OCI-LY3 (cell line): ENCODE measurements at regions not wholly inside any gene's neighbourhood (a gene's known extent, or its start where the extent isn't known, plus 50 kb on each side); places are given as distances from the start of the nearest gene placed in this dataset.
A peak's percentile ranks its signal among the peaks of the same experiment; 100 is the strongest.
"Not testable (repeated sequence)": the region's sequence is repeated elsewhere in the genome, so short reads cannot be mapped to it uniquely, and the experiment has no call there.

Experiments
- H2AFZ ChIP-seq: fragments of 200-600, 300-600 bp; shearing (Covaris generic); 2 replicates; pipeline ENCODE4 v1.6.0; 2014; ENCODE audit warnings: antibody characterized with exemption, low read depth, low read length
- H3K27ac ChIP-seq: fragments of 200-600, 300-600 bp; sonication (generic); 2 replicates; pipeline ENCODE4 v1.5.1; 2014; ENCODE audit warnings: mild to moderate bottlenecking, low read length, moderate library complexity, mixed read lengths
- H3K27me3 ChIP-seq: fragments of 200-600, 300-600 bp; sonication (generic); 2 replicates; pipeline ENCODE4 v1.6.1; 2014; ENCODE audit warnings: low read depth, low read length, mixed read lengths
- H3K36me3 ChIP-seq: fragments of 200-600, 300-600 bp; sonication (generic); replicated peaks from 2 replicates; pipeline ENCODE3; 2014; ENCODE audit warnings: low read depth, low read length, mixed read lengths
- H3K4me1 ChIP-seq: fragments of 300-600, 200-600 bp; sonication (generic); 2 replicates; pipeline ENCODE4 v1.6.1; 2014; ENCODE audit warnings: low read length, mixed read lengths
- H3K4me2 ChIP-seq: fragments of 200-600, 300-600 bp; sonication (generic); 2 replicates; pipeline ENCODE4 v1.6.1; 2014; ENCODE audit warnings: low read length, mixed read lengths
- H3K4me3 ChIP-seq: fragments of 300-600, 200-600 bp; sonication (generic); 2 replicates; pipeline ENCODE4 v1.5.1; 2014; ENCODE audit warnings: antibody characterized with exemption, mild to moderate bottlenecking, low read length, moderate library complexity
- H3K79me2 ChIP-seq: fragments of 300-600, 200-600 bp; shearing (Covaris generic); 2 replicates; pipeline ENCODE4 v1.6.1; 2014; ENCODE audit warnings: mild to moderate bottlenecking, low read length, mixed read lengths
- H3K9ac ChIP-seq: fragments of 300-600, 200-600 bp; shearing (Covaris generic); 2 replicates; pipeline ENCODE4 v1.6.0; 2014; ENCODE audit warnings: mild to moderate bottlenecking, low read length, moderate library complexity
- H3K9me3 ChIP-seq: fragments of 200-600, 300-600 bp; shearing (Covaris generic); 2 replicates; pipeline ENCODE4 v1.6.1; 2014; ENCODE audit warnings: low read length, mixed read lengths; ENCODE audit not compliant: insufficient read depth
- H4K20me1 ChIP-seq: fragments of 200-600, 300-600 bp; sonication (generic); 2 replicates; pipeline ENCODE4 v1.6.1; 2016; ENCODE audit warnings: low read length, mixed read lengths; ENCODE audit not compliant: insufficient read depth
- EZH2phosphoT487 ChIP-seq: fragments of 200-600 bp; shearing (Covaris generic); IDR thresholded peaks from 2 replicates; pipeline ENCODE4 v1.6.1; 2018; ENCODE audit warnings: antibody characterized with exemption, mixed run types, low read depth
- TF ChIP-seq, protein P1 (sequence below): fragments of 200-600, 300-600 bp; sonication (generic); IDR thresholded peaks from 2 replicates; pipeline ENCODE4 v1.5.1; 2014; ENCODE audit warnings: antibody characterized with exemption, low read length, low read depth

- H3K4me1 ChIP-seq, result peaks cover 16% of the 10 kb centered on the region
- H4K20me1 ChIP-seq, result no peaks in the 10 kb centered on the region
- H3K27ac ChIP-seq, result peak overlapping the region; percentile 72
- no peaks in the 10 kb centered on the region for H3K27me3 ChIP-seq
- TF ChIP-seq EZH2phosphoT487, result no peak
- TF ChIP-seq, protein P1, sequence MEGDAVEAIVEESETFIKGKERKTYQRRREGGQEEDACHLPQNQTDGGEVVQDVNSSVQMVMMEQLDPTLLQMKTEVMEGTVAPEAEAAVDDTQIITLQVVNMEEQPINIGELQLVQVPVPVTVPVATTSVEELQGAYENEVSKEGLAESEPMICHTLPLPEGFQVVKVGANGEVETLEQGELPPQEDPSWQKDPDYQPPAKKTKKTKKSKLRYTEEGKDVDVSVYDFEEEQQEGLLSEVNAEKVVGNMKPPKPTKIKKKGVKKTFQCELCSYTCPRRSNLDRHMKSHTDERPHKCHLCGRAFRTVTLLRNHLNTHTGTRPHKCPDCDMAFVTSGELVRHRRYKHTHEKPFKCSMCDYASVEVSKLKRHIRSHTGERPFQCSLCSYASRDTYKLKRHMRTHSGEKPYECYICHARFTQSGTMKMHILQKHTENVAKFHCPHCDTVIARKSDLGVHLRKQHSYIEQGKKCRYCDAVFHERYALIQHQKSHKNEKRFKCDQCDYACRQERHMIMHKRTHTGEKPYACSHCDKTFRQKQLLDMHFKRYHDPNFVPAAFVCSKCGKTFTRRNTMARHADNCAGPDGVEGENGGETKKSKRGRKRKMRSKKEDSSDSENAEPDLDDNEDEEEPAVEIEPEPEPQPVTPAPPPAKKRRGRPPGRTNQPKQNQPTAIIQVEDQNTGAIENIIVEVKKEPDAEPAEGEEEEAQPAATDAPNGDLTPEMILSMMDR, result no peak
- no peaks in the 10 kb centered on the region for H3K9me3 ChIP-seq
- H3K36me3 ChIP-seq, result no peaks in the 10 kb centered on the region
- no peaks in the 10 kb centered on the region for H3K79me2 ChIP-seq
- H2AFZ ChIP-seq, result no peak overlapping the region; the same call in 1 of the 2 replicates
- peak overlapping the region; percentile 51 for H3K4me2 ChIP-seq
- H3K4me3 ChIP-seq, result no peak overlapping the region
- H3K9ac ChIP-seq, result no peak overlapping the region
Observed at GRCh38 chr5:90050103-90050502, 359.5 kb downstream of the CETN3 start.

- no peak overlapping the region for H3K27ac ChIP-seq
- no peak for TF ChIP-seq EZH2phosphoT487
- TF ChIP-seq, protein P1, result no peak
- H3K4me3 ChIP-seq, result no peak overlapping the region
- no peak overlapping the region for H3K4me2 ChIP-seq
- H2AFZ ChIP-seq, result no peak overlapping the region
- H3K9ac ChIP-seq, result no peak overlapping the region
- H3K79me2 ChIP-seq, result no peaks in the 10 kb centered on the region
- no peaks in the 10 kb centered on the region for H3K27me3 ChIP-seq
- peaks cover 16% of the 10 kb centered on the region for H3K4me1 ChIP-seq
- H3K36me3 ChIP-seq, result no peaks in the 10 kb centered on the region
- H3K9me3 ChIP-seq, result no peaks in the 10 kb centered on the region
- no peaks in the 10 kb centered on the region for H4K20me1 ChIP-seq
Observed at GRCh38 chr5:90047113-90047512, 362.4 kb downstream of the CETN3 start.

DNA sequence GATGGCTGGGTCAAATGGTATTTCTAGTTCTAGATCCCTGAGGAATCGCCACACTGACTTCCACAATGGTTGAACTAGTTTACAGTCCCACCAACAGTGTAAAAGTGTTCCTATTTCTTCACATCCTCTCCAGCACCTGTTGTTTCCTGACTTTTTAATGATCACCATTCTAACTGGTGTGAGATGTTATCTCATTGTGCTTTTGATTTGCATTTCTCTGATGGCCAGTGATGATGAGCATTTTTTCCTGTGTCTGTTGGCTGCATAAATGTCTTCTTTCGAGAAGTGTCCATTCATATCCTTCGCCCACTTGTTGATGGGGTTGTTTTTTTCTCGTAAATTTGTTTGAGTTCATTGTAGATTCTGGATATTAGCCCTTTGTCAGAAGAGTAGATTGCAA is 369.5 kb downstream of the CETN3 start:
- not testable (repeated sequence) for H4K20me1 ChIP-seq, H3K9ac ChIP-seq, H3K27me3 ChIP-seq

DNA sequence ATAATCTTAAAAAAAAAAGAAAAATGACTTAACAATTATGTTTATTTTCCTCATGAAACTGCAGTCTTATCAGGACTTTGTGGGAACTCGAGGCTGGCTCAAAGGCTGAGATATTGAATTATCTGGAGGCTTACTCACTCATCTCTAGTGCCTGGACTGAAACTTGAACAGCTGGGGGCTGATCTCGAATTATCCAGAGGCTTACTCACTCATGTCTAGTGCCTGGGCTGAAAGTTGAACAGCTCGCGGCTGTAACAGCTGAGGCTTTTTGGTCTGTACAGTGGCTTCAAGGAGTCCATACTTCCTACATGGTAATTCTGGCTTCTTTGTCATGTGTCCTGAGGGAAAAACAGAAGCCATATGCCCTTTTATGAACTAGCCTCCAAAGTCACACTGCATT is 371.9 kb downstream of the CETN3 start:
- Histone ChIP-seq H3K9me3 (no peaks in the 10 kb centered on the region), H3K4me3 (no peak overlapping the region), H2AFZ (no peak overlapping the region), H3K4me2 (no peak overlapping the region), H3K79me2 (no peaks in the 10 kb centered on the region), H3K27me3 (no peaks in the 10 kb centered on the region), H3K27ac (no peak overlapping the region), H4K20me1 (no peaks in the 10 kb centered on the region), H3K9ac (no peak overlapping the region), H3K36me3 (no peaks in the 10 kb centered on the region), H3K4me1 (no peaks in the 10 kb centered on the region)
- no peak for TF ChIP-seq EZH2phosphoT487
- TF ChIP-seq, protein P1, result no peak

More for the DNA sequence above, 369.5 kb downstream of the CETN3 start:
- H2AFZ ChIP-seq, H3K79me2 ChIP-seq, H3K4me1 ChIP-seq, H3K36me3 ChIP-seq, H3K4me2 ChIP-seq, H3K9me3 ChIP-seq, H3K4me3 ChIP-seq, H3K27ac ChIP-seq: not testable (repeated sequence)

DNA sequence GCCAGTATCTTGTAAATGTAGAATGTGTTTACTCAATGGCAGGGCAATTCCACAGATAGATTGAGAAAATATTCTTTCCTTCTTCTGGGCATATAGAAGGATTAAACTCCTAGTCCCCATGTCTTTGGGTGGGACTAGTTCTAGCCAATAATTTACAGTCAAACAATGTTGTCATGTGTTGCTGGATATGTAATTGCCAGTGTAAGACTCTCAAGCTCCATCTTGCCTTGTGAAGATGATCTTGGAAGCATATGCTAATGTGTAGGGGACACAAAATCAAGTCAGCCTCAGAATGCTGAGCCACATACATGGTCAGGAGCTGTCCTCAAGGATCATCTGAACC is 386.9 kb downstream of the CETN3 start:
- Histone ChIP-seq H3K27ac (no peak overlapping the region), H3K9me3 (no peaks in the 10 kb centered on the region), H3K79me2 (no peaks in the 10 kb centered on the region), H3K4me2 (no peak overlapping the region), H4K20me1 (no peaks in the 10 kb centered on the region), H3K4me1 (peaks cover 35% of the 10 kb centered on the region), H3K9ac (no peak overlapping the region), H3K4me3 (no peak overlapping the region), H3K36me3 (no peaks in the 10 kb centered on the region), H3K27me3 (no peaks in the 10 kb centered on the region), H2AFZ (no peak overlapping the region)
- TF ChIP-seq, protein P1, result no peak
- TF ChIP-seq EZH2phosphoT487, result no peak
